Skeletal muscle satellite cell (primary cell): ENCODE measurements at regions not wholly inside any gene's neighbourhood (a gene's known extent, or its start where the extent isn't known, plus 50 kb on each side); places are given as distances from the start of the nearest gene placed in this dataset.

Source experiments
- H3K27me3 ChIP-seq: 2 replicates; pipeline ENCODE4 v1.7.0; 2013; ENCODE audit warnings: low read length; ENCODE audit not compliant: control insufficient read depth, insufficient read depth
- H3K36me3 ChIP-seq: 2 replicates; pipeline ENCODE4 v1.7.0; 2013; ENCODE audit warnings: mild to moderate bottlenecking, control low read depth, low read length; ENCODE audit not compliant: insufficient read depth
- H3K4me1 ChIP-seq: 2 replicates; pipeline ENCODE4 v1.7.0; 2013; ENCODE audit warnings: low read length; ENCODE audit not compliant: control insufficient read depth, insufficient read depth
- H3K4me2 ChIP-seq: 2 replicates; pipeline ENCODE4 v1.7.0; 2013; ENCODE audit warnings: mild to moderate bottlenecking, low read length
- H3K4me3 ChIP-seq: 2 replicates; pipeline ENCODE4 v1.7.0; 2013; ENCODE audit warnings: low read length
- H3K9ac ChIP-seq: 2 replicates; pipeline ENCODE4 v1.7.0; 2013; ENCODE audit warnings: mild to moderate bottlenecking, low read depth, low read length, moderate library complexity
- H3K9me3 ChIP-seq: replicated peaks from 2 replicates; pipeline ENCODE4 v1.7.0; 2013; ENCODE audit warnings: mild to moderate bottlenecking, control low read depth, low read length

DNA sequence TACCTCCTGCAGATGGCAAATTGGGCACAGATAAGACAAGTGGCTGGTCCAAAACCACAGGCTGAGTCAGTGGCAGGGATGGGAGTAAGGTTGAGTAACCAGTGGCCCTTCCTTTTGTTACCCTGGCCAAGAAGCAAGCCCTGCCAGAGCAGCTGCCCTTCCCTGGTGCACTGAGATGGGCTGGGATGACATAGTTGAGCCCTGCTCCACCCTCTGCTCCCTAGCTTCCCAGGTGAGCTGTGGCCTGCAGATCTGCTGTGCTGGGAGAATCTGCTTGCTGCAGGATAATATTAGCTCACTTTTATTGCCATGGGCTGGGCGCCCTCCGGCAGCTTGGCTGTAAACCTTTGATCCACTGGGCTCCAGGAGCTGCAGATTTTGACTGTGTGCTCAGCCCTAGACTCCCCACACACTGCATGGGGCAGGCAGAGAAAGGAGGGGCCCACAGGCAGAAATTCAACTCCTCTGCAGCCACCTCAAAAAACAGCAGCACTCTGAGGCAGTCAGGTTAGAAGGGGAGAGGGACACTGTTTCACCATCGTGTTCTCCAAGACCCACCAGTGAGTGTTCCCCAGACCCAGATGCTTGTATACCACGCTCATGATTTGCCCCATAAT, 101.8 kb downstream of the CBLN1 start:
- no peak overlapping the region for H3K4me2 ChIP-seq
- no peak overlapping the region for H3K4me3 ChIP-seq
- H3K9ac ChIP-seq, result no peak overlapping the region
- H3K4me1 ChIP-seq, result no peaks in the 10 kb centered on the region
- peaks cover 4% of the 10 kb centered on the region for H3K9me3 ChIP-seq
- H3K27me3 ChIP-seq, result no peaks in the 10 kb centered on the region
- no peaks in the 10 kb centered on the region for H3K36me3 ChIP-seq

DNA sequence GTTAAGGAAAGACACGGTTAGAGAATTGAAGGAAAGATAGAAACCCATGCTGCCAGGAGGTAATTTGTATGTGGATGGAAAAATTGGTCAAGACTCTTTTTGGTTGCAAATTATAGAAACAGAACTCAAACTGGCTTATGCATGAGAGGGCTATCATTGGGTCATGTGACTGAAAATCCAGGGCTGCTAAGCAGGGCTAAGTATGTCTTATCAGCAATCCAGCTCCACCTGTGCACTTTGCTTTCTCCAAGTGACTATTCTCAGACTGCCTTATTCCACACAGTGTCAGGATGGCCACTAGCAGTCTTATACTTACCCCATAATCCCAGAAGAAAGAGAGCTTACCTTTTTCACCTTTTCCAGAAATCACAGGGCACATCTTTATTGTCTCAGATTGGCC, 113.5 kb downstream of the CBLN1 start:
- no peaks in the 10 kb centered on the region for H3K36me3 ChIP-seq
- no peaks in the 10 kb centered on the region for H3K9me3 ChIP-seq
- H3K4me2 ChIP-seq, result no peak overlapping the region
- no peak overlapping the region for H3K9ac ChIP-seq
- H3K4me1 ChIP-seq, result no peaks in the 10 kb centered on the region
- no peak overlapping the region for H3K4me3 ChIP-seq
- H3K27me3 ChIP-seq, result no peaks in the 10 kb centered on the region

DNA sequence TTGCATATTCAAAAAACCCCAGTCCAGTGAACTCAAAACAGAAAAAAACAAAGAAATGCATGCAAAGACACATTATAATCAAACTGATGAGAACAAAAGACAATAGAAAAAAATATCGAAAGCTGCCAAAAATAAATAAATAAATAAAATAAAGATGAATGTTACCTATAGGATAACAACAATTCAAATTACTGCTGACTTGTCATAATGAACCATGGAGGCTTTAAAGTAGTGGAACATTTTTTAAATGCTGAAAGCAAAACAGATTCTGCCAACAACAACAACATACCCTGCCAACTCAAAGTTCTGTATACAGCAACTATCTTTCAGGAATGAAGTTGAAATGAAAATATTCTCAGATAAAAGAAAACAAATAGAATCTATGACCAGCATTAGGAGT, 116.6 kb downstream of the CBLN1 start:
- Histone ChIP-seq H3K9ac (no peak overlapping the region), H3K4me1 (no peaks in the 10 kb centered on the region), H3K27me3 (no peaks in the 10 kb centered on the region), H3K9me3 (no peaks in the 10 kb centered on the region), H3K4me2 (no peak overlapping the region), H3K4me3 (no peak overlapping the region), H3K36me3 (no peaks in the 10 kb centered on the region)

DNA sequence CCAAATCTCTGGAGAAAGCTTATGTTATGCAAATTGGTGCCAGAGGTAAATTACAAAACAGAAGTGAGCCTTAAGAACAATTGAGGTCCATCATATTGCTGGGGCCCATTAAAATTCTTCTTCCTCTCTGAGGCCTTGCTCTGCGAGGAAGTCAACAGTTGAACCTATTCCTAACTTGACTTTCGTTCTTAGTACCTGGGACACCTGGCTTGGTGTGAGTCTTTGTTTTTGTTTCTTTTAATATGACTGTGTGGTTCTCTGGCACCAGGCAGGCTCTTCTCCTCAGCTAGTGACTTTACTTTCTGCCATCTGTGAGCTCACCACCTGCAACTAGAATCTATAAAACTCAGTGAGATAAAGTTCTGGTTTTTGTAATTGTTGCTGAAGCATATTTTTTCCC, 120.4 kb downstream of the CBLN1 start:
- no peak overlapping the region for H3K4me3 ChIP-seq
- H3K9ac ChIP-seq, result no peak overlapping the region
- H3K4me1 ChIP-seq, result no peaks in the 10 kb centered on the region
- no peaks in the 10 kb centered on the region for H3K36me3 ChIP-seq
- no peaks in the 10 kb centered on the region for H3K27me3 ChIP-seq
- no peaks in the 10 kb centered on the region for H3K9me3 ChIP-seq
- H3K4me2 ChIP-seq, result no peak overlapping the region

DNA sequence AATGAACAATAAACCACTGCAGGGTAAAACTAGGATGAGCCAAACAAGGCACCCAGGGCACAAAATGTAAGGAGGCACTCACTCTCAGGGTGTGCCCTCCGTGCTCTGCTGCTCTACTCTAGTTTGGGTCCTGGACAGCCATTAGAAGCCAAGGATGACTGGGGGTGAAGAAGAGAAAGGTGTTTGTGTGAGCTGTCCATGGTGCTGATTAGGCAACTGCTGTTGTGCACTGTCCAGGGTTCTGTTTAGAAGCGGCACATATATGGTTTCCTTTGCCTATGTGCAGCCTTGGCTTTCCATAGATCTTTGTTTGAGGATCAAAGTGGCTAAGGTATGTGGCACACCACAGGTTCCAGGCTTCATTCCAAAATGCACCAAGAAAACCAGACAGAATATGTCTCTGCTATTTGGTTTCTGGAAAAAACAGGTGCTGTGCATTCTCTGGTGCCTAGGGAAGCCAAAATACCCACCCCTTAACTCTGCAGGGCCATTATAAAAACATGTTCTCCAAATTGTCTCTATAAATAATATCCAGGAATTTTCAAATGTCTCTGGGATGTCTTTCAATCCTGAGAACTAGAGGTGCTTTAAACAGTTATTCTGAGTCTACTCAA, 123.5 kb downstream of the CBLN1 start:
- no peaks in the 10 kb centered on the region for H3K9me3 ChIP-seq
- H3K36me3 ChIP-seq, result no peaks in the 10 kb centered on the region
- H3K4me2 ChIP-seq, result no peak overlapping the region
- no peak overlapping the region for H3K9ac ChIP-seq
- H3K4me1 ChIP-seq, result no peaks in the 10 kb centered on the region
- H3K4me3 ChIP-seq, result no peak overlapping the region
- H3K27me3 ChIP-seq, result no peaks in the 10 kb centered on the region

DNA sequence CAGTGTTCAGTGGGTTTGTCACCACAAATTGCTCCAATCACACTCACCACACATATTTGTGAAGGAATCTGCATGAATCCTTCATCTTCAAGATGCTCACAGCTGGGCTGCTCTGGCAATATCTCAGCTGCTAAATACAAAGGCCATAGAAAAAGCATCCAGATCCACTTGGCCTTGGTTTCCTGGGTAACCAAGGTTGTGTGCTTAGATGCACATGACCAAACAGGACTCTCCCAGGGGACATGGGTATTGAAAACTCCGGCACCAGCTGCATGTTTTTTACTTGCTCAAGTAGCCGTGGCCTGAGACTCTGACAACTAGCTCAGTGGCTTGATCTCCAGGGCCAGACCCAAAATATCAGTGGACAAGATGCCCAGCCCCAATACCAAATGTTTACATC, 131.3 kb downstream of the CBLN1 start:
- Histone ChIP-seq H3K36me3 (no peaks in the 10 kb centered on the region), H3K4me1 (no peaks in the 10 kb centered on the region), H3K4me3 (no peak overlapping the region), H3K9ac (no peak overlapping the region), H3K4me2 (no peak overlapping the region), H3K27me3 (no peaks in the 10 kb centered on the region), H3K9me3 (no peaks in the 10 kb centered on the region)

DNA sequence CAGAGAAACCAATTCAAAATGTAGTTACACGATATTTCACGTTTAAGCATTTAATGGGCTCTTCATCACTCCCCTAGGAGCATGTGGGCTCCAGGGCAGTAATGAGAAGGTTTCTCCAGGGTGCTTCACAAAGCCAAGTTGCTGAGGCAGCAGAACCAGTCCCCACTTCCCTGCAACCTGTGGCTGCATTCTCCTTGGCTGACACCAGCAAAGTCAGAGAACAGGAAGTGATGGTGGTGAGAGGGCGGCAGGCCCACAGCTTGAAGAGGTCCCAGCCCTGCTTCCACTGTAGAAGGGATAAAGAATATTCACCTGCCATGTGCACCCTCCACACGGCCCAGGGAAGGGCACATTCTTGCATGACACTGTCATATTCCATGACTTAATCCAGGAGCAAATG, 133.2 kb downstream of the CBLN1 start:
- H3K9me3 ChIP-seq, result no peaks in the 10 kb centered on the region
- no peaks in the 10 kb centered on the region for H3K36me3 ChIP-seq
- H3K4me2 ChIP-seq, result no peak overlapping the region
- H3K27me3 ChIP-seq, result no peaks in the 10 kb centered on the region
- H3K4me1 ChIP-seq, result no peaks in the 10 kb centered on the region
- H3K4me3 ChIP-seq, result no peak overlapping the region
- no peak overlapping the region for H3K9ac ChIP-seq

DNA sequence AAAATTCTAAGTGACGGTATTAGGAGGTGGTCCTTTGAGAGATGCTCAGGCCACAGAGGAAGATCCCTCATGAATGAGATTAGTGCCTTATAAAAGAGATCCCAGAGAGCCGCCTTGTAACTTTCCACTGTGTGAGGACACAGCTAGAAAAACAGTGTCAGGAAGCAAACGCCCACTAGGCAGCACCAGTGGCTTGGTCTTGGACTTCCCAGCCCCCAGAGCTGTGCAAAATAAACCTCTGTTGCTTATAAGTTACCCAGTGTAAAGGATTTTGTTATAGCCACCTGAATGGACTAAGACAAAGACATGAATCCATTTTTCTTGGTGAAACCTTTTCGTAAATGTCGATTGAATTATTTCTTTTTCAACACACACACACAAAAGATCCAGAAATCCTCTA, 141.0 kb downstream of the CBLN1 start:
- Histone ChIP-seq H3K4me1 (no peaks in the 10 kb centered on the region), H3K9me3 (no peaks in the 10 kb centered on the region), H3K27me3 (no peaks in the 10 kb centered on the region), H3K4me2 (no peak overlapping the region), H3K4me3 (no peak overlapping the region), H3K36me3 (no peaks in the 10 kb centered on the region), H3K9ac (no peak overlapping the region)

DNA sequence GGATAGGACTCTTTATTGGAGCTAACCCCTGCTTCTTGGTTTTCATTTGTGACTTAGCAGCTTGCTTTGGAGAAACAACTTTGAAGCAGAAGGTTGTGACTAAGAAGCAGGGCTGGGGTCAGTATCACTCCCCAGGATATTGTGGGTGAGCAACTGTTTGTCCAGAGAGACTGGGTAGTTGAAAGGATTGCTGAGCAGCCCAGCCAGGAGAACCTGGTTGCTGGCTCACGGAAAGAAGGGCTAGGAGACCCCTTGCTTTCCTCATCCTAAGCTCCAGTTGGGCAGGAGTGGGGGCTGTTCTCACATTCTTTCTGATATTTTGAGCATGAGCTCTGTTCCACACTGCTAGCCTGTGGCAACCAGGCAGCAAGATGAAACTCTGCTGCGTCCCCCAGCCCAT, 151.2 kb downstream of the CBLN1 start:
- Histone ChIP-seq H3K9ac (no peak overlapping the region), H3K4me2 (no peak overlapping the region), H3K36me3 (no peaks in the 10 kb centered on the region), H3K4me1 (no peaks in the 10 kb centered on the region), H3K9me3 (peaks cover 10% of the 10 kb centered on the region), H3K27me3 (no peaks in the 10 kb centered on the region), H3K4me3 (no peak overlapping the region)

DNA sequence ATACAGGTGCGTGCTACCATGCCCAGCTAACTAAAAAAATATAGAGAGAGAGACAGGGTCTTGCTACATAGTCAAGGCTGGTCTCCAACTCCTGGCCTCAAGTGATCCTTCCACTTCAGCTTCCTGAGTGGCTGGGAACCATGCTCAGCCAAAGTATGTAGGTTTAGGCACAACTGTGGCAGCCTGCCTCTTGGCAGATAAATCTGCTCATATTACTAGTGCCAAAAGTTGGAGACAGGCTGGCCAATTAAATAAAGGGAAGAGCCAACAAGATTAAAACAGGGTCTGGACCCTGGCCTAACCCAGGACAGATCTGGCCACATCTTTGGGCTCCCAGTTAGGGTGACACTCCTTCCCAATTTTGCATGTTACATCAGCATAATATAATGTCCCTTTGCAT, 151.7 kb downstream of the CBLN1 start:
- H3K27me3 ChIP-seq, result no peaks in the 10 kb centered on the region
- peaks cover 10% of the 10 kb centered on the region for H3K9me3 ChIP-seq
- H3K36me3 ChIP-seq, result no peaks in the 10 kb centered on the region
- no peak overlapping the region for H3K4me2 ChIP-seq
- H3K4me1 ChIP-seq, result no peaks in the 10 kb centered on the region
- H3K4me3 ChIP-seq, result no peak overlapping the region
- no peak overlapping the region for H3K9ac ChIP-seq

DNA sequence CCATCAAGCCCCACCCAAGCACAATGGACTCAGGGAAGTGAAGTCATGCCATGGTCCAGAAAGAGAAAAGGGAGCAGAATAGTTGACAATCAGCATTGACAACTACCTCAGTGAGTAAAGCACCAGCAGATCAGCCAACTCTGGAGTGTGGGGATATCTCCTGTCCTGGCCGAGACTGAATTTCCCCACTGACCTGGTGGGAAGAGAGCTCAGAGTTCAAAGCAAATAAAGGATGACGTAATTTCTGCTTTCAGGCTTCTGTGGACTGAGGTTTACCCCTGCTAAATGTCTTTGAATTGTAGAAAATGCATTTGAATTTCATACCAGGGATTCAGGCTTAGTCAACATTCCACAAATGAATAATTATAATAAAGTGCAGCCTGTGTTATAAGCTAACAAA, 152.9 kb downstream of the CBLN1 start:
- Histone ChIP-seq H3K4me1 (no peaks in the 10 kb centered on the region), H3K27me3 (no peaks in the 10 kb centered on the region), H3K9ac (no peak overlapping the region), H3K9me3 (peaks cover 10% of the 10 kb centered on the region), H3K36me3 (no peaks in the 10 kb centered on the region), H3K4me2 (no peak overlapping the region), H3K4me3 (no peak overlapping the region)

DNA sequence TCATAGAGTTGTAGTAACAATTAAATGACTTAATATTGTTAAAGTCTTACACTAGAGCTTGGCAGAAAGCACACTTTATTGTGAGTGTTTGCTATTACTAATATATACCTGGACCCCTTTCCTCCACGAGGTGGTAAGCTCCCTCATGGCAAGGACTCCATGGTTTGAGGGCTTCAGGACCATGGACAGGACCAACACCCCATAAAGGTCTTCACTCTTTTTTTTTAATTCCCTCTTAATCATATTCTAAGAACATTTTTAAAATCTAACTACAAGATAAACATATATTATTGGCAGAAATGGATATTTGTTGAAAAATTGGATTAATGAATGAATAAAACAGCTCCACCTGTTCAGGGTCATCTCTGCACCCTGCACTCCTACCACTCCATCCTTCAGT, 154.5 kb downstream of the CBLN1 start:
- H3K4me1 ChIP-seq, result no peaks in the 10 kb centered on the region
- H3K4me3 ChIP-seq, result no peak overlapping the region
- no peak overlapping the region for H3K9ac ChIP-seq
- no peaks in the 10 kb centered on the region for H3K36me3 ChIP-seq
- H3K4me2 ChIP-seq, result no peak overlapping the region
- no peaks in the 10 kb centered on the region for H3K9me3 ChIP-seq
- H3K27me3 ChIP-seq, result no peaks in the 10 kb centered on the region
